OCI-M1 (cell line): ENCODE measurements at regions not wholly inside any gene's neighbourhood (a gene's known extent, or its start where the extent isn't known, plus 50 kb on each side); places are given as distances from the start of the nearest gene placed in this dataset.

Experiments
- DNase-seq: peaks from one replicate; lab custom pipeline; 2025; lab: John Stamatoyannopoulos, UW

DNA sequence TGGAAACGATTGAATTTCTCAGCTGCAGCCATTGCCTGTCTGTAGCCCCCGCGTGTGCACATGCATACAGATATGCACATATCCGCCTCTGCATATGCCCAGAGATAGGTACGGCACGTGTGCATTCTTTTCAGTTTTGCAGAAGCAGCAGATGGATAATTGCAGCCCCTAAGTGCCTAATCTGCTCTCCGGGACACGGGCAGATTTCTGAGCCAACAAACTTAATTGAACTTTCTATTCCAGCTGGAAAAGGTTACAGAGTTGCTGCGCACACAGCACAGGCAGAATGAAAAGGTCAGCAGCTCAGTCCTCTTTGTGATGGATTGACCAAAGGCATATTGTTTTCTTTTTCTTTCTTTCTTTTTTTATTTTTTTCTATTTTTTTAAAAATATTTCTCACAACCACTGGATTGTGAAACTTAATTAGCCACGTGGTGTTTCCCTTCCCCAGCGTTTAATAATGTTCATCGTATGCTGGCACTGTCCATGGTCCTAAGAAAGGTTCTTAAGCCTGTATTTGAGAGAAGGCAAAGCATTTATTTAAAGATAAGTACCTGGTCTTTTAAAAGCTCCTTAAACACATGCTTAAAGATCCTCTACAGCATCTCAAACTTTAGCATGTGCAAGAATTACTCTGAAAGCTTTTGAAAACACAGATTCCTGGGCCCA is 270.2 kb upstream of the BRINP1 start:
- DNase-seq: peak; percentile 1

DNA sequence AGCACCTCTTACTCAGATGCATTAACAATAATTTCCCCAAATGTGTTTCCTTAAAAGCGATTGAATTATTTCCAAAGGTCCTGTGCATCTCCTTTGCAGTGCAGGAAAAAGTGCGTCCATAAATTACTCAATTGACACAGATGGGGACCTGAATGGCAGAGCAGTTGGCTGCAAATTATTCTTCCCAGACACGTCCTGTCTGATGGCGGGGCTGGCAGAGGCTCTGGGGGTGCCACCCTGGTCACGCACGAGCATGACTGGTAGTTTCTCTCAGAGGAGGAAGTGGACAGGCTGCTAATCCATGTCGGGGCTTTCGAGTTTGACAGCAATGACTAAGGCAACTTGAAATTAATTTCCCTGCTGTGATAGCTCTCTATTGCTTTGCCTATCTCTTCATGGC is 264.8 kb upstream of the BRINP1 start:
- no peak for DNase-seq

DNA sequence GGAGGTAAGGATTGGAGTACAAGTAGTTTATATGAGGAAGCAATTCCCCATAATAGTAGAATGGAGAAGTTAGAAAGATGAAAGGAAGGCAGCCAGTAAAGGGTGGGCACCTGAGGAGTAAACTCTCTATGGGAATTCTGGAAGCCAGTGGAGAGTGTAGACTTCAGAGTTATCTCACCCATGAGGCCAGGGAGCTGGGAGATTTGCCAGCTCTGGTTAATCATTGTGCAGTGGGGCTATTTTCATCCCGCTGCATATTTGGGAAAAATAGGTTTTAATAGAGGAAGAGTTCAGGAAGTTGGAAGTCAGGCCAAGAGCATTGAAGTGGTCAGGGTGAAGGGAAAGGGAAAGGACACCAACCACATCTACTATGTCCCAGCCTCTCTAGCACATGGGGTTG is 242.3 kb upstream of the BRINP1 start:
- DNase-seq: no peak

DNA sequence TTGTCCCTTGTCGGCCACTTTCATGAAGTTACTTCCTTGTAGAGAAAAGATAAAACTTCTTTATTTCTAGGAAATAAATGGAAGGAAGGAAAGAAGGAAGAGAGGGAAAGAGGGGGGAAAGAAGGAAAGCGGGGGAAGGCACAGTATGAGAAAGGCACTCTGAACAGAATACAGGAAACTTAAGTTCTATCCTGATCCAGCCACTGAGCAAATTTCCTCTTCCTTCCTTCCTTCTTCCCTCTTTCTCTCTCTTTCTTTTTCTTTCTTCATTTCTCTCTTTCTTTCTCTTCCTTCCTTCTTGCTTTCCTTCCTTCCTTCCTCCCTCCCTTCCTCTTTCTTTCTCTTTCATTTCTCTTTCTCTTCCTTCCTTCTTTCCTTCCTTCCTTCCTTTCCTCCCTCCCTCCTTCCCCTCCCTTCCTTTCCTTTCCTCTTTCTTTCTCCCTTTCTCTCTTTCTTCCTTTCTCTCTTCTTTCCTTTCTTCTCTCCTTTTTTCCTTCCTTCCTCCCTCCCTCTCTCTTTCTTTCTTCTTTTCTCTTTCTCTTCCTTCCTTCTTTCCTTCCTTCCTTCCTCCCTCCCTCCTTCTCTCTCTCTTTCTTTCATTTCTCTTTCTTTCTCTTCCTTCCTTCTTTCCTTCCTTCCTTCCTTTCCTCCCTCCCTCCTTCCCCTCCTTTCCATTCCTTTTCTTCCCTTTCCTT is 240.2 kb upstream of the BRINP1 start:
- DNase-seq: no peak

DNA sequence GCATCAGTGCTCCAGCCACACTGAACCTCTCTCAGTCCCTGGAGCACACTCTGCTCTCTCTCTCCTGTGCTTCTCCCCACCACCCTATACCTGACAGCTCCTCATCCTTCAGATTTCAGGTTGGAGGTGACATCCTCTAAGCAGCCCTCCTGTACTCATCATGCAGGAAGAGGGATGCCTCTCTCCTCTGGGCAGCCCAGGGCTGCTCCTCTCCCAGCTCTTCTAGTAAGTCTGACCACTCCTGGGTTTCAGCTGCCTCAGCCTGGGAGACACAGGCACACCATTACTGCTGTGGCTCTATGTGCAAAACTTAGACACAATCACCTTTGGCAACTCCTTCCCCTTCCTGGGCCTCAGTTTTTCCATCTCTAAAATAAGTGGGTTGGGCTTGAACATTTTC is 232.4 kb upstream of the BRINP1 start:
- no peak for DNase-seq

DNA sequence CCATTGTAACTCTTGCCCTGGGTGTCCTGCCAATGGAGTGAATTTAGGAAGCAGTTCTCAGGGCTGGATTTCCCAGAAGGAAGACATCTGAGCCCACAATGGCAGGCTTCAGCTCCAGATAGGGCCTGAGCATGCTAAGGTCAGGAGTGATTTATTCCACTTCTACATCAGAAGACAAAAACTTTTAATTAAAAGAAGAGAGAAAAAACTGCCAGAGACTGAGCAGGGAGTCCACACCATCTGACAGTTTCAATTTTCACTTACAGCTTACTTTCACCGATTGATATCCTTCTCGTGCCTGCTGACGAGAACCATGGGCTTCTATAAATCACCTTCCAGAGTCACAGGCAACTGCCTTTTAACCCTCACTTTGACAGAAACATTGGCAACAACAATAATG is 228.3 kb upstream of the BRINP1 start:
- DNase-seq: no peak

DNA sequence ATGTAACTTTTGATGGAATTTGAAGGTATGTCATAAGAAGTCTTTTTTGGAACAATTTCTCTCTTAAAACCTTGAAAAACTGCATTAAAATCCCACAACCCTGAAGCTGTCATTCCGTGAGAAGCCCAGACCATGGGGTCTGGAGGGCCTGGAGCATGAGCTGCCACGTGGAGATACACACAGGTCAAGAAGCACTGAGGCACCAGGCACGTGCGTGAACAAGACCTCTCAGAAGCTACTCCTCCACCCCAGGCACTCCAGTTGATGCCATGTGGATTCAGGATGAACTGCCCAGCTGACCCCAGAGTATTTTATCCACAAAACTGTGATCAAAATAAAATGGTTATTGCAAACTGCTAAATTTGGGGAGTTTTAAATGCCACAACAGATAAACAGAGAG is 227.5 kb upstream of the BRINP1 start:
- no peak for DNase-seq

DNA sequence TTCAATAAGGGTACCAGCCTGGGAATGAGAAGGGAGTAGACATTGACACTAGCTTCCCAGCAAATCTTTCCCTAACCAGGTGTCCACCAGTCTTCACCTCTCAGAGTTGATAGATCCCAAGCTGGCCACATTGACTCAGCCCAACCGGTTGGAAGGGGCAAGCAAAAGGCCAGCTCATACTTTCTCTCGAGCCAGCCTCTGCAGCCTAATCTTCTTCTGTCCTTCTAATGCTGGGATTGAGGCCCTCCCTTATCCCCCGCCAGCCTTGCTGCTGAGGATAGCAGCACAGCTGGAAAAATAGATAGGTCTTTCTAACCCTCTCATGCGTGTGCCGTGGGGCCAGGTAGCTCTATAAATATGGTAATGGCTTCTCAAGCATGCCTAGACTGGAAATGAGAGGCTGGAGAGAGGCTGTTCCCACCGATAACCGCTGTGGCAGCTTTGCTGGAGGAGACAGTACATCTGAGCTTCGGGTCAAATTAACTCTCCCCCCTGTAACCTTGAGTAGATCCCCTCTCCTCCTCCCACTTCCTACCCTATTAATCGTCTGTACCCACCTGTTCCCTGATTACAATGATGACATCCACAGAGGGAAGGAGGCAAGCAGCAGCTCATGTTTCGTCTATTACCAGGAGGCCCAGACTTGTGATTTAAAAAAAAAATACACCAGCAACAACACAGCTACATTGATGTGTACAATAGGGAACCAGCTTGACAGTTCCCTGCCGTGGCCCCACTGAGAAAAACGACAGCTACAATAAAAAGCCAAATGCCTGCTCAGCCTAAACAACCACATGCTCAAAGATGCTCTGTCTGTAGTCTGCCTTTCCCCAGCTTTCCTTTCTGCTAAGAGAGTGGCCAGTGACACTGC is 219.9 kb upstream of the BRINP1 start:
- DNase-seq: no peak

DNA sequence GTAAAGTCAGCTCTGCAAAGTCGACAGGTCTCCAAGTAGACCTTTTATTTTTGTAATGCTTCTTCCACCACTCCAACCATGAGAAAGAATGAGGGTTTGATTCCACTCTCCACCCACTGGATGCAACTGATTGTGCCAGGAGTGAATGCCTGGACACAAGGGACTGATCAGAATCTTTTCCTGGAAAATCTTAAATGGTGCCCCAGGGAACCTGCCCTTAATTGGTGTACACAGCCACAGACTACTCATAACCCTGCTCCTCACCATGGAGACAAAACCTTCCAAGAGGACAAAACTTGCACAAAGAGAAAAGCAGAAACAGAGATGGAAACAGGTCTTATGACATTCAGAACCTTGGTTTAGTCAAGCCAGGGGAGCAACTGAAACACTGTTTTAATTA is 208.6 kb upstream of the BRINP1 start:
- DNase-seq: no peak

DNA sequence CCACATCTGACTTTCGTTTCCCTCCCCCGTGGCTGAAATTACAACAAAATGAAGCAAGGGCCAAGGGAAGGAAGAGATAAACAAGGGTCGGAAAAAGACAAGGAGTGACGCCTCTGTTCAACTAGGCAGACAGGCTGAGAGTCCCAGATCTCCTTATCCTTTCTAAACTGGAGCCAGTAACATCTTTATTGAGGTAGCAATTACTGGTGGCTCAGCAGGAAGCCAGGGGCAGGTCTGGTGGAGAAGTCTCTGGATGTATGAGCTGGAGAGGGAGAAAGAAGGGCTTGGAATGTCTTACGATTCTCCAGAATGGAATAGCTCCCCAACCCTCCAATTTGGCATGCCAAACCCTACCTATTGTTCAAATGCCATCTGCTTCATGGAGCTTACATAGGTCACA is 190.8 kb upstream of the BRINP1 start:
- DNase-seq: no peak

DNA sequence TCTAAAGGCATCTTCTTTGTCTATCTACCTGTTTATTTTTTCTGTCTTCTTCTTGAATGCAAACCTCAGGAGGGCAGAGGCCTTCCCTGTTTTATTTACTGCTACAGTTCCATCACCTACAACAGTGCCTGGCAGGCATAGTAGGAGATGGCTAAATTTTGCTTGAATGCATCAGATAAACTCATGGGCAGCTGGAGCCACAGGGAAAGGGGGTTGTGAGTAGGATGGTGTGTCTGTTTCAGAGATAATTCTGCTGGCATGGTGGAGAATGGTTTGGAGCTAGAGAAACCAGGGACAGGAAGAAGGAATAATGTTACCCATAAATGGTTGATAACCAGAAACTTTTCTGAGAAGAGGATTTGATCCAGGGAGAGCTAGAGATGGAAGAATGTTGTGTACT is 189.8 kb upstream of the BRINP1 start:
- no peak for DNase-seq

DNA sequence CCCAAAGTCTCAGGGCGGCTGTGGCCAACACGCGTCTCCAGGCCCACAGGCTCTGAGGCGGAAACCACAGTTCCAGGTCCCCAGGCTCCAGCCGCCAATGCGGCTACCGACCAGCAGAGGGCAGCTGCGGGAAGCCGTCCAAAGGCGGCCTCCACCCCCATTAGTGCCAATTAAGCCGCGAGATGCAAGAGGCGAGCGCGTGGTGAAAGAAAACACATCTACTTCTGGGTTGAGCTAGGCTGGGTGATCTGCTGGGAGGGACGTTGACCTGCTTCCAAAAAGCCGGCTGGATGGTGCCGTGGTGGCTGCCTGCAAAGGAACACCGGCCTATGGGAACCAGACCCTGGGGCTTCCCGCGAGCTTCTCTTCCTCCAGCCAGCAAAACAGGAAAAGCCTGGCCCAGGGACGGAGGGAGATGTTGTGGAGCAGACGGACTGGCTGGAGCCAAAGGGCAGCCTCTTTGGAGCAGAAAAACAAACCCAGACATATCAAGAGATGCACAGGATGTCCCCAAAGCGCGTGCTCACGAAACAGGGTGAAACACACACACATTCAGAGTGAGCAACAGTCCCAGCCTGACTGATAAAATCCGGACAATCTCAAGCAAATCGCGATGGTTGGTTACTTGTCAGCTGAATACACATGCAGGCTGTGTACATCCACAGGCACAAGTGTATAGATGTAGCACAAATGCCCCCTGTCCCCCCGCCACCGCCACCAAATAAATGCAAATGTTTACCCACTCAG is 187.1 kb upstream of the BRINP1 start:
- peak; percentile 70 for DNase-seq

DNA sequence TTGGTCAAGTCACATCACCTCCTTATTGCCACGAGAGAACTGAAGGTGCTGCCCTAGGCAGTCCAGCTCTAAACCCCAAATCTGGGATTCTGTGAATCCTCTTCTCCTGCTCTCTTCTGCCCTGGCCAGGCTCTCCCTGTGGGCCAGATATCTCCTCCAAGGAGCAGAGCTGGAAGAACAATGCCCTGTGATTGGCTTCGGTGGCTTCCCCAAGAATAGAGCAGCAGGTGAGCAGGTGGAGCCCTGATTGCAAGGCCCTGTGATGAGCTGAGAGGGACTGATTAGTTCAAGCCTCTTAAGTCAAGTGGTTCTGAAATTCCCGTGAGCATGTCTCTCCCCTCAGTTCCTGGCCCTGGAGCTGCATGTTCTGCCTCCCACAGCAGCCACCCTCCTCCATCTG is 175.3 kb upstream of the BRINP1 start:
- no peak for DNase-seq

DNA sequence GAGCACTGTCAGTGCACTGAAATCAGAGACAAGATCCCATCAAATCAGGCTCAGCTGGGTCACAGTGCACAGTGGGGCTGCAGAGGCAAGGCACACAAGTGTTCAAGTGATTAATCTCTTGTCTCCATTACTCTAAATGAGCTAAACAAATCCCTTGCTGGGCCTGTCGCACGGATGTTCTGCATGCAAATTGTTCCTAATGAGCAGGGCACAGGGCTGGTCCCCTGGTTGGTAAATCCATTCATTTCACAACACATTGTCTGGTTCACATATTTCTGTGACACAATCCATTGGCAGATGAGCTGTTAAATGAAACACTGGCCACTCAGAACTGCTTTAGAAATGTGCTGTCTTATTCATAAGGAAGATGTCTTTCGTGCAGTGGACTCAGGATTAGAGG is 167.9 kb upstream of the BRINP1 start:
- DNase-seq: no peak

DNA sequence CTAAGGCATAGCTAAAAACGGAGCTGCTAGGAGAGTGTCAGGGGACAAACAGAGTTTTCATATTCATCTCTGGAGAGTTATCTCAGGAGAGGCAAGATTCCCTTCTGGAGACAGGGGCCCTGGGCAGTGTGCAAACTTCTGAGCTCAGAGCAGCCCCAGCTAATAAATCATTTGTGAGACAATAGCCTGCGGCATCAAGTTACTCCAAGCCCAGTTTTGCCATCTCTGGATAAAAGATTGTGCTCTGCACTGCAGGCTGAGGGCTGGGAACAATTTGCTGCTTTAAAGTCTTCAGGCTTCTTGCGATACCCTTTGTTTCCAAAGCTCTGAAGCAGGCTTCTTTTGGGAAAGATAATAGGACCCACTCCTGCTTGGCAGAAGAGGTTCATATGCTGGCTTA is 164.3 kb upstream of the BRINP1 start:
- DNase-seq: no peak

DNA sequence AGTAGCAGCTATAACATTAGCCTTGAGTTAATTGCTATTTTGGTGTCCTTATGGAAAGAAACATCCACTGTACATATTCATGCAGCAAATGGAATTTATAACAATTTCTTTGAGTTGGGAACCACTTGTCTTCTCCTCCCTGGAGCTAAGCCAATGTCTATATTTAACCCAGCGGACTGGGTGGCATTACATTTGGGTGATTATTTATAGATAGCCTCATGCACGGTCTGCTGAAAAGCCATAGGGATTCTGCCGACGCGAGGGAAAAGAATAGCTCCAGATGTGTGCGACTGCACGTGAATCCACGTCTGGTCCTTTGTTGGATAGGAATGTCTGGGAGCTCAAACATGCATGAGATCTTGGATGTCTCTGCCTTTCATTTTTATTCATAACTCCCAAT is 157.5 kb upstream of the BRINP1 start:
- DNase-seq: no peak

DNA sequence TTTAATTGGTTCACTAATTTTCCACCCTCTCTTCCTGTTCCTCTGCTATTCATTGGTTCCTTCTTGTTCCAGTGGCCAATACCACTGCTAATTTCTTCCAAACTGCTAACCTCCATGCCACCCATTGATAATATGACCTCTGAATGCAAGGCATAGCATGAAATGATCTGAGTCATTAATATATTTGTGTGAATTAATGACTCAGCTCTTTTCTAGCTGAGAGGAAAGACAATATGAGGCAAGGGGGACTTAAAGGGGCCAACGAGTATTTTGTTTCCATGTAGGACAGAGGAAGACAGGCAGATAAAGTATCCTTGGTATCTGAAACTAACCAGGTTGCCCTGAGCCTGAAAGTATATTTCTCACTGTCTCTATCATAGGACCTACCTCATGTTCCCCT is 154.3 kb upstream of the BRINP1 start:
- DNase-seq: no peak

DNA sequence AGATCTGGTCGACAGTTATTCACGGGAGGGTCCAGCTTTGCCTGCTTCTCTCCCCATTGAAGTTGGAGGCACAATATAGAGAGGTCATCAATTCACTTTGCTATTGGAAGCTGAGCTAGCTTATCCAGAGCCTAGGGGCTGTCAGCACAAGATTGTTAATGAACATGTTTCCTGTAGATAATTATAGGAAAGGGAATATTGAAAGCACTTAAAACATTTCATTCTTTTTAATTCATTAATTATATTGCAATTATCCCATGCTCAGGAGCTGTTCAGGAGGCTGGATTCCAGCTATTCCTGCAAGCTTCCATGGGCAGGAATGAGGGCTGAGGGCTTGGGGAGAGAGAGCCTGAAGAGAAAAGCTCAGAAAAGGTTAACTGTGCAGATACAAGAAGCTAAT is 153.1 kb upstream of the BRINP1 start:
- no peak for DNase-seq

DNA sequence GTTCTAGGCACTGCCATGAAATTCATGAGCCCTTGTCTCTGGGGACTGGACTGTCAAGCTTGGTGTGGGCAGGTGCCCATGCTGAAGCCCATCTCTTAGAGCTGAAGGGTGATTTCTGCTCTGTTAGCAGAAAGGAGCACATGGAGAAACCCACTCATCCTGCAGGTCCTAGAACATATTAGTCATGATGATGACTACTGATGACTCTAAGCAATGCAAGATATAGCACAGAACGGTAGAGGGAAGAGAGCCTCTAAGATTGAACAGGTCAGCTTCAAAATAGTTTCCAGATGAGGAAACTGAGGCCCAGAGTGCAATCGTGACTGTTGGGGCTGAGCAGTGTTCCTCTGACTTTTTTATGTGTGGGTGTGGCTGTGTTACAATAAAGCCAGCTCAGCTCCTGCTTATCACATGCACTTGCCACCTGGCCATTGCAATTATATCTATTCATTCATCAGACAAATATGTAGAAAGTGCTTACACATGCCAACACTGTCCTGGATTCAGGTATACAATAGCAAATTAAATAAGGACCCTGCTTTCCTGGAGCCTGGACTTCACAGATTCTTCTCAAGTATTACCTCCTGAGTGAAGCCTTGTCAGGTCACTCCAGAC is 140.2 kb upstream of the BRINP1 start:
- no peak for DNase-seq

DNA sequence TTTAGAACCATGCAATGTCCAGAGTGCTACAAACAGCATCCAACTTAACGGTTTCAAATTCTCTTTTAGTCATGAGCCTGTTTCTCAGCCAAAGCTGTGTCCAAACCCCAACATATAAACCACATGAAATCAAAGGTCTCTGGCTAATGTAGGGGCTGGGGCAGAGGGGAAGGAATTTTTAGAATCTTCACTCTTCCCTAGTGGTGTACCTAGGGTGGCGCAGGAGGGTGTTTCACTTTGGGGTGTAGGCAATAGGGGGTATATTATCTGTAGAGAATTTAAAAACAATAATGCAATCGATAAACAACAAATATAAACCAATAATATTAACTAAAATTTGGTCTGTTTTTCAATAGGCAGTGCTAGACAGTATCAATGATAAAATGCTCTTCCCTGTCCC is 132.1 kb upstream of the BRINP1 start:
- no peak for DNase-seq

DNA sequence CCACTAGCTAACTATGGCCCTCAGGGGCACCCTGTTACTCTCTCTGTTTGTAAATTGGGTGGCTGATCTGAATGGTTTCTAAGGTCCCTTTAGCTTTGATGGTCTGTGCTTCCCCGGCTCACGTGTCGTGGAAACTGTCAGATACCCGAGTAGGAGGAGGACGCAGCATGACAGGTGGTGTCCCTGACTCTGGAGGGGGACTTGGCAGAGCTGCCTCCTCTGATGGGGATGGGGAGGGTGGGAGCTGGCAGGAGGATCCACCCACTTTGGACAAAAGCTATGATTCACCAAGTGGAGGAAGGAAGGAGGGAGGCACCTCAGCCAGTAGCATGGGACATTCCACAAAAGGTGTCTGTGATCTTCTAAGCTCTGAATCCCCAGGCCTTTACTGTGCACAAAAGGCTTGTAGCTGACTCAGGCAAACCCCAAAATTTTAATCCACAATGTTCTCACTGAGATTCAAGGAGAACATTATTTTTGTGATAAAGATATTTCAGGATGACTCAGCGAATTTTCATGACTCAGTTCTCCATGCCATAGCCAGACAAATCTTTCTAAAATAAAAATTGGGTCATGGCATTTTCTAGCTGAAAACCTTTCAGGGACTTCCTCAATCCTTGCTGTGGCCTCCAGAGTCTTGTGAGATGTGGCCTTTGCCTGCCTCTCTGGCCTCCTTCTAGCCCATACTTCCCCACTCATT is 131.0 kb upstream of the BRINP1 start:
- DNase-seq: no peak
